Small intestine (tissue), 7 donors: ENCODE measurements at regions not wholly inside any gene's neighbourhood (a gene's known extent, or its start where the extent isn't known, plus 50 kb on each side); places are given as distances from the start of the nearest gene placed in this dataset.

ENCODE experiments used
- DNase-seq, 2 donors: peaks; one replicate each; pipeline versions ENCODE4 v3.0.0 to v3.0.0-alpha.2; 2013
- FAIRE-seq: peaks from 2 replicates; lab custom pipeline; 2012; peaks lifted over from hg19 to GRCh38; lab: Jason Lieb, UNC
- H3K27ac ChIP-seq, 3 donors: one replicate each; pipeline ENCODE4 v1.5.1; 2013; ENCODE audit warnings: low read length in 2 of 3, mild to moderate bottlenecking in 2 of 3, control low read depth in 1 of 3, inconsistent platforms in 1 of 3, low read depth in 1 of 3, moderate library complexity in 1 of 3
- H3K27me3 ChIP-seq, 3 donors: one replicate each; pipeline ENCODE4 v1.6.1; 2013; ENCODE audit warnings: low read length in 3 of 3, inconsistent platforms in 1 of 3; ENCODE audit not compliant: control insufficient read depth in 3 of 3, insufficient read depth in 3 of 3
- H3K36me3 ChIP-seq, 3 donors: one replicate each; pipeline ENCODE4 v1.6.1; 2013; ENCODE audit warnings: low read length in 3 of 3, inconsistent platforms in 1 of 3, low read depth in 1 of 3, mild to moderate bottlenecking in 1 of 3, moderate library complexity in 1 of 3; ENCODE audit not compliant: control insufficient read depth in 3 of 3, insufficient read depth in 2 of 3
- H3K4me1 ChIP-seq, 3 donors: one replicate each; pipeline ENCODE4 v1.6.1; 2013; ENCODE audit warnings: low read length in 2 of 3, inconsistent platforms in 1 of 3, low read depth in 1 of 3, mild to moderate bottlenecking in 1 of 3, moderate library complexity in 1 of 3; ENCODE audit not compliant: control insufficient read depth in 3 of 3, insufficient read depth in 2 of 3
- H3K4me3 ChIP-seq, 3 donors: one replicate each; pipeline ENCODE4 v1.5.1; 2013; ENCODE audit warnings: low read length in 3 of 3, control low read depth in 1 of 3, inconsistent platforms in 1 of 3, low read depth in 1 of 3, mild to moderate bottlenecking in 1 of 3, moderate library complexity in 1 of 3
- H3K9me3 ChIP-seq, 2 donors: one replicate each; pipeline ENCODE4 v1.6.1; 2013; ENCODE audit warnings: low read depth in 1 of 2, low read length in 1 of 2; ENCODE audit not compliant: control insufficient read depth in 2 of 2, insufficient read depth in 1 of 2
- WGBS, 3 donors: extraction: QIAGEN DNeasy Blood & Tissue Kit; methylation state at CpG; one replicate each; pipeline ENCODE4 v1.1.7; 2013; 5-methylcytosine and 5-hydroxymethylcytosine counted together
- donor health status: healthy with polysubstance abuse.
- donor health status: control.
- donor health status: control.
- donor health status: Bipolar disorder and iron deficiency.
- donor health status: healthy.

DNA sequence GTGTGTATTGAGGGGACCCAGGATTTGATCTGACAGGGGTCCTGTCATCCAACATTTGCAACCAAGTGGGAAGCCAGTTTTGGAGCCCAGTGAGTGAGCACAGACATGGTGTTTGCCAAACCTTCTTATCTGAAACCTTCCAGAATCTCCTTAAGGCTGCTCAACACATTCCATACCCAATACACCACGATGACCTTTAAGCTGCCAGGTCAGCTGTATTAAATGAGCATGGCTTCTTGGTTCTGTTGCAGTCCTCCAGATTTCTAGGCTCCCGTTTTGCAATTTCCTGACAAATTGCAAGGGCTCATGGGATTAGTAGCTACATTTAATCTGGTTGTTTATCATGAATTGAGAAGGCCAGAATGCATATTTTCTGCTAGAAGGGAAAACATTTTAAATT lies 124.2 kb upstream of the ATP10B start:
- DNase-seq = no peak
- H3K9me3 ChIP-seq = no peaks in the 10 kb centered on the region
- no peak overlapping the region for H3K4me3 ChIP-seq
- FAIRE-seq = no peak
- peaks cover 0 to 2% (median 0%) of the 10 kb centered on the region in 3 donors for H3K4me1 ChIP-seq
- no peaks in the 10 kb centered on the region for H3K36me3 ChIP-seq
- no peak overlapping the region for H3K27ac ChIP-seq
- H3K27me3 ChIP-seq = no peaks in the 10 kb centered on the region
- WGBS, 3 donors = 58 to 82% (median 59%) methylated on average over 2 of the region's 2 CpGs

DNA sequence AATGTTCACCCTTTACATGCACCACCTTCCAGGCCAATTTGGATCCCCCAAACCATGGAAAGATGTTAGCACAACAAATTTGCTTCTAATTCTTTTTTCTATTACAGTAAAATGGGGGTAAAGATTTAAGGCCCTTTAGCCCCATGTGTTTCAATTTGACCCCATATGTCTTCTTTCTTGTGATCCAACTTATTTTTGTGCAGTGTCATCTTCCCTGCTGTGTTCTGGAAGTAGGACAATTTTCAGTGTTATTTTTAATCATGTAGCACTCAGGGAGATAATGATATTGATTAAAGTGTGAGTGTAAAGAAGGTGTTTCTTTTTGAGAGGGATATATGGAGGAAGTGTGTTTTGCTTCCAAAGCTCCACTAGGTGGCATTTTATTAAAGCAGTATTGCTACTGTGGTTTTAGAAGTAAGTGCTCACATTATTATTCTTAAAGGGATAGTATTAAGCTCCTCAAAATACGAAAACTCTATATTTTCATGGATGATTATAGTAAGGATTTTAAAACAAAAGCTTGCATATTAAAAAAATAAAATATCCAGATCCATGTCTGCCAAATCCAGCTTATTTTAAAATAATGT lies 118.7 kb upstream of the ATP10B start:
- Histone ChIP-seq H3K27me3 (no peaks in the 10 kb centered on the region), H3K27ac (no peak overlapping the region), H3K4me1 (peaks cover 0 to 4% (median 0%) of the 10 kb centered on the region in 3 donors), H3K36me3 (no peaks in the 10 kb centered on the region), H3K4me3 (no peak overlapping the region), H3K9me3 (no peaks in the 10 kb centered on the region)
- FAIRE-seq = no peak
- DNase-seq = peak in 1 of 2 donors; percentile 9
- WGBS, 3 donors = 71 to 73% (median 72%) methylated on average over 1 of the region's 1 CpG

DNA sequence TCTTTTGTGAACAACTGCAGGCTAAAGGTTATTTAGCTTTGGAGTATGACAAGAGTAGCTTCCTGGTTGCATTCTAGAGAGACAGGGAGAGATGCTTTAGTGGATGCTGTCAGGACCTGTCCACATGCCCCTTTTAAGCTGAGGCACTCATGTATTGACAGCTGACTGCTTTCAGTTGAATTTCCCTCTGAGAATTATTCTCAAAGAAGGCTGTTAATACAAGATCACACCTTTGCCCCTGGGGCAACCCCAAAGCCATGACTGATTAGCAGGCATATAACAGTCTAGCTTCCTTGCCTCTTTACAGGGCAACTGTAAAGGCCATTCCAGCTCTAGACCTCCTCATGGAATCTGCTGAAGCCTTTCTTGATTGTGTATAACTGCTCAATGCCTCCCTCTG lies 117.6 kb upstream of the ATP10B start:
- H3K4me3 ChIP-seq = no peak overlapping the region
- DNase-seq (peak; percentile 14 to 46), FAIRE-seq (no peak)
- peaks cover 0 to 4% (median 0%) of the 10 kb centered on the region in 3 donors for H3K4me1 ChIP-seq
- no peaks in the 10 kb centered on the region for H3K36me3 ChIP-seq
- H3K27ac ChIP-seq = no peak overlapping the region
- no peaks in the 10 kb centered on the region for H3K27me3 ChIP-seq
- H3K9me3 ChIP-seq = no peaks in the 10 kb centered on the region

DNA sequence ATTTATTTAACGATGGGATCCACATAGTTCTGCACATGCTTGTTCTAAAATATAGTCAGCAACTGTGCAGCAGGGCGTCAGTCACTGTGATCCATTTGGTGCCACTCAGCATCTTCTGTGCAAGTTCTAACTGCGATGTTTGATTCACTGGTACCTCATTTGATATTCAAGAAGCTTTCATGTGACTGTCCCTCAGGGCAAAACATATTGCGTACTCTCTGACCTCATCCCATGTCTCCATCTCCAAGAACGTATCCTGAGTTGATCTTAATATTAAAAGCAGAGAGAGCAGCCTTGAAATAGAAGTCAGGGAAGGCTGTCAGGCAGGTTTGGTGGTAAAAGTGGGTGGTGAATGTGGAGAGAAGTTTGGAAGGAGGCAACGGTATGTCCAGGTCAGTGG lies 116.5 kb upstream of the ATP10B start:
- no peak for FAIRE-seq
- no peak for DNase-seq
- H3K4me1 ChIP-seq = peaks cover 0 to 4% (median 0%) of the 10 kb centered on the region in 3 donors
- WGBS, 3 donors = 83 to 86% (median 84%) methylated on average over 6 of the region's 6 CpGs
- no peak overlapping the region for H3K4me3 ChIP-seq
- H3K27me3 ChIP-seq = no peaks in the 10 kb centered on the region
- no peak overlapping the region for H3K27ac ChIP-seq
- H3K36me3 ChIP-seq = no peaks in the 10 kb centered on the region
- H3K9me3 ChIP-seq = no peaks in the 10 kb centered on the region

DNA sequence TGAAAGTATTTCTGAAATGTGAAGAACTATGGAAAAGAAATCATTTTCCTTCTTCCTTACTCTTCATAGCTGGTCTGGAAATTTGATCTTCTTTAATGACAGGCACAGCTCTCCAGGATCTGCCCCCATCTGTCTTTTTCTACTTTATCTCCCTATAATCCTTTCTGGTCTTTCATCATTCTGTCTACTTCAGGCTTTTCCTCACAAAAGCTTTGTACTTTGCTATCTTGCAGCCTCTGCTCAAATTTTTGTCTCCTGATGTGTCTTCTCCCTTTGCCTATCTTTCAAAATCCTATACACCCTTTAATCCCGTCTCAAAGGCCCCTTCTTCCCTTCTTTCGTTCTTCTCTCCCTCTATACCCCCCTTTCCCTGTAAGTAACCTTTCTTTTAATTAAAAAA lies 114.9 kb upstream of the ATP10B start:
- 52 to 82% (median 55%) methylated on average over 2 of the region's 2 CpGs for WGBS, 3 donors
- Histone ChIP-seq H3K9me3 (no peaks in the 10 kb centered on the region), H3K27me3 (no peaks in the 10 kb centered on the region), H3K4me1 (peaks cover 0 to 4% (median 0%) of the 10 kb centered on the region in 3 donors), H3K4me3 (no peak overlapping the region), H3K27ac (no peak overlapping the region), H3K36me3 (no peaks in the 10 kb centered on the region)
- FAIRE-seq (no peak), DNase-seq (no peak)

DNA sequence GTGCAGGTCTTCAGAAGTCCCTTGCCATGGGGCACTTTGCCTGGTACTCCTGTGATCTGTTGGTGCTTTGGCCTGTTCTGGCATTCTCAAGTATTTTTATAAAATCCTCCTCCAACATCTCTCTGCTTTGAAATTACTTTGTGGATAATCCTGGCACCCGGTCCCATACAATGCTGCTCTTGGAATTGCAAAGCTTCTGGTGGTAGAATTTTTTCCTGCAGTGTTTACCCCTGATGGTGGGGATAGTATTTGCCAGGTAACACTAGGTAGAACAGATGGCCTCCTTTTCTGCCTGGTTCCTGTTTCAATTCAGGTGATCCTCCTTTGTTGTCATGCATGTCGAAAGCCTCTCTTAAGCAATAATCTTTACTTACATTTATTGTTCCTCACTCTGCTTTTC lies 109.8 kb upstream of the ATP10B start:
- Histone ChIP-seq H3K4me1 (peaks cover 0 to 16% (median 0%) of the 10 kb centered on the region in 3 donors), H3K36me3 (no peaks in the 10 kb centered on the region), H3K9me3 (no peaks in the 10 kb centered on the region), H3K4me3 (no peak overlapping the region), H3K27ac (peak overlapping the region in 1 of 3 donors; percentile 31), H3K27me3 (peaks cover 0 to 2% (median 0%) of the 10 kb centered on the region in 3 donors)
- DNase-seq (no peak), FAIRE-seq (no peak)
- WGBS, 3 donors = 80 to 93% (median 89%) methylated on average over 2 of the region's 2 CpGs

DNA sequence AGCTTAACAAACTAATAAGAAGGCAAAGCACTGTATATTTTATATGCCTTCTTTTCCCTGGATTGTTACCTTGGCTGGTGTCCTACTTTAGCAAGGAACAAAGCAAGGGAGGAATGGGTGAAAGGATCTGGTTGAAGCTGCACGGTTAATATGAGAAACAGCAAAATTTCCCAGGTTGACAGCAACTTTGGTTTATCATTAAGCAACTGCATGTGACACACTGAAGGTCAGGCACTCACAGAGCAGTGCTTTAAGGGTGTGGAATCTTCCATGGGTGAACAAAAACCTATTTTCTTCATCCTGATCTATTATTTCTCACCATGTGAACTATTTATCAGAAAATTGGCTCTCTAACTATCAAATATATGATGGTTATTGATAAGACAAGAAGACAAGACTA lies 109.0 kb upstream of the ATP10B start:
- Histone ChIP-seq H3K9me3 (no peaks in the 10 kb centered on the region), H3K4me1 (peaks cover 0 to 16% (median 0%) of the 10 kb centered on the region in 3 donors), H3K4me3 (no peak overlapping the region), H3K27ac (peak overlapping the region in 1 of 3 donors; percentile 31), H3K27me3 (peaks cover 0 to 2% (median 0%) of the 10 kb centered on the region in 3 donors), H3K36me3 (no peaks in the 10 kb centered on the region)
- no peak for FAIRE-seq
- WGBS, 3 donors = 15 to 53% (median 29%) methylated on average over 1 of the region's 1 CpG
- peak in 1 of 2 donors; percentile 62 for DNase-seq

DNA sequence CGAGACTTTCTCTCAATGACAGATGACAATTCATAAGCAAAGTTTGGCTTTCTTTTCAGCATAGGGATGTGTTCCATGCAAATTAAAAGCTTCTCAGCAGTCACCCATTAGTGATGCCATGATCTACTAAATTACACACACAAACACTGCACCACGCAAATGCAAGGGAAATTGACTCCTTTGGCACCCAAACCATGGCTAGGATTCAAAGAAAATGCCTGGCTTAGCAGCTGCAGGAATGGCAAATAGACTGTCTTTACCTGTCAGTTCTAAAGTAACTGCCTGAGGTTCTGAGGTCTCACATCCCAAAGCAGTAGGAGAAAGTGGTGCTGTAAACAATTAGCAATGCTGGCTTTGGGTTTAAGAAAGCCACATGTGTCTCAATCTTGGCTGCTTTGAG lies 108.6 kb upstream of the ATP10B start:
- FAIRE-seq (no peak), DNase-seq (no peak)
- Histone ChIP-seq H3K4me1 (peaks cover 0 to 16% (median 0%) of the 10 kb centered on the region in 3 donors), H3K36me3 (no peaks in the 10 kb centered on the region), H3K4me3 (no peak overlapping the region), H3K9me3 (no peaks in the 10 kb centered on the region), H3K27me3 (peaks cover 0 to 2% (median 0%) of the 10 kb centered on the region in 3 donors), H3K27ac (peak overlapping the region in 1 of 3 donors; percentile 30)
- 63 to 70% (median 70%) methylated on average over 2 of the region's 2 CpGs for WGBS, 3 donors

DNA sequence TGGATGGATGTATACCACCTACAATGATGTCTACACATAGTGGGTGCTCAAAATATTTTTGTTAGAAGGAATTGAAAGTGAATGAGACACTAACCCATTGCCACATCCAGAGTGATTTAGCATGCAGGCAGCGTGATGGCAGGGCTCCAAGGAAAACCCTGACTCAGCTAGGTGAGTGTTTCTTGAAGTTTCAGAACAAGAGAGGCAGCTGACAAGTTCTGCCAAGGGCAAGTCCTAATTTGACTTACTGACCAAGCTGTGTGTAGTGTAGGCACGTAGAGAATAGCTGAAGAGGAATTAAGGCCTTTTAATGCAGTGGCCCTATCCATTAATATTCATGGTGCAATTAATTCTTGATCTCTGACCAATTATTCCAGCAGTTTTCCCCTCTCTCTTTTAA lies 107.8 kb upstream of the ATP10B start:
- WGBS, 3 donors = 6 to 55% (median 17%) methylated on average over 2 of the region's 2 CpGs
- no peak for FAIRE-seq
- peaks cover 0 to 2% (median 0%) of the 10 kb centered on the region in 3 donors for H3K27me3 ChIP-seq
- no peaks in the 10 kb centered on the region for H3K9me3 ChIP-seq
- no peaks in the 10 kb centered on the region for H3K36me3 ChIP-seq
- DNase-seq = peak; percentile 24 to 56
- no peak overlapping the region for H3K27ac ChIP-seq
- H3K4me1 ChIP-seq = peaks cover 0 to 21% (median 0%) of the 10 kb centered on the region in 3 donors
- H3K4me3 ChIP-seq = no peak overlapping the region
